GM19240 (cell line): ENCODE measurements at regions not wholly inside any gene's neighbourhood (a gene's known extent, or its start where the extent isn't known, plus 50 kb on each side); places are given as distances from the start of the nearest gene placed in this dataset.

Source experiments
- DNase-seq: peaks from one replicate; pipeline ENCODE4 v3.0.0; 2011; ENCODE audit warnings: low spot score; ENCODE audit not compliant: insufficient read length

DNA sequence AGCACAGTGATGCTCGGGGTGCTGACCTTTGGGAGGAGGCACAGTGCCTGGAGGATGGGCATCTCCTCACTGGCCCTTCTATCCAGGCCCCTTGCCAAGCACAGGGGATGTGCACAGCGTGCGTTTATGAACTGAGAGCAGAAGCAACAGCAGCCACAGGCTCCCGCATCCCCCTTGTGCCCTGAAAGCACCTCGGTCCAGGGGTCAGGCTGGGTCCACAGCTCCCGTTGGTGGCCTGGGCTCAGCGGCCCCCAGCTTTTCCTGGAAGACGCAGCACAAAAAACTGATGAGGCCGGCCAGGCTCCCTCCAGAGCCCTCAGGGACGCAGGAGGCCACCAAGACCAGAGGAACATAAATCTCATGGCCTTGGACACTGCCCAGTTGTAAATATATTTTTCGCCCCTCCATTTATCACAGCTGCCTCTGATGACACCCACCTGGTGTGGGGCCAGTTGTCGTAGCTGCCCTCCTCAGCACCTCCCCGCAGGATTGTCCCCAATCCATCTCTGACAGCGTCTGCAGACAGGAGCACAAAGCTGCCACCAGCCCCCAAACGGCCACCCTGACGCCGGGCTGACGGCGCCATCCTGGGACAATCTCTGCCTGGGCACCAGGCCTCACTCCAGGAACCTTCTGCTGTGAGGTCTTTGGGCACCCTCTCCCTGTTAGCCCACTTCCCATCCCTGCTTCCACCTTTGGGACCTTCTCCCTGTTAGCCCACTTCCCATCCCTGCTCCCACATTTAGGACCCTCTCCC, 203.1 kb downstream of the BRD1 start:
- no peak for DNase-seq

DNA sequence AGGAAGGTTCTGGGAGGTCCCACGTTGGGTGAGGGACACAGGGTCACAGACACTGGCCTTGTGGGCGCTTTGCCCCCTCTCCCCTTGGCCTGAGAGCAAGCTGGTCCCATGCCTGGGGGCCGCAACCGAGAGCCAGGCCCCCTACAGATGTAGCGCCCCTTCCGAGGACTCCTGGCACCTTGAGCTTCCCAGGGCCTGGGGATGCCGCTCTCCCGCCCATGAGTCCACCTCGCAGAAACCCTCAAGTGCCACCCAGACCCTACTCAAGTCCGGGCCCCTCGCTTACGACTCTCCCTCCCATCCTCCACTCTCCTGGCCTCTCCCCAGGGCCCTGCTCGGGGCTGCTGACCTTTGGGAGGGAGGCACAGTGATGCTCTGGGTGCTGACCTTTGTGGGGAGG, 204.0 kb downstream of the BRD1 start:
- no peak for DNase-seq

GRCh38 chr22:49623176-49623575, 204.5 kb downstream of the BRD1 start:
- no peak for DNase-seq

GRCh38 chr22:49622241-49623105, 205.2 kb downstream of the BRD1 start:
- DNase-seq, result no peak

DNA sequence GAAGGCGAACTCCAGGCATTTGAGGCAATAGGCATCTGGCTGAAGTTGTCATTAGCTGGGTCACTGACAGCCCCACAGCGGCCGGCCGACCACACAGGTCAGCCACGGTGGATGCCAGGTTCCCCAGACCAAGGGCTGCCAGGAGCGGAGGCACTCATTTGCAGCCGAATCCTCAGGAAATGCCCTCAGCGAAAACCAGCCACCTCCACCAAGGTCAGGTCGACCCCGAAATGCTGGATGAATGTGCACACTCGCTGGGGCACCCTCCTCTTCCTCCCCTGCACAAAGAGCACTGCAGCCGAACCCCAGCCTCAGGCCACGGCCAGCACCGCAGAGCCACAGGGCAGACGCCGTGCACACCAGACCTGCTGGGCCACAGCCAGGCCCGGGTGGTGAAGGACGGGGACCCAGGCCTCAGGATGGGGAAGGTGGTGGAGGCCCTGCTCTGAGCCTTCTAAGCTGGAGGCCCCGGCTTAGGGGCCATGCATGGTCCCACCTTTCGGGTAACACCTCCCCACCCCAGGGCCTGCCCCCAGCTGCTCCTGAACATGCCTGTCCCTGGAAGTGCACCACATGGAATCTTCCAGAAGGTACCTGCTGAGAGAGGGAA, 206.0 kb downstream of the BRD1 start:
- DNase-seq, result no peak

- no peak for DNase-seq
Measured at GRCh38 chr22:49620666-49621065, 207.0 kb downstream of the BRD1 start.

GRCh38 chr22:49620003-49620556, 207.6 kb downstream of the BRD1 start:
- DNase-seq, result no peak

DNA sequence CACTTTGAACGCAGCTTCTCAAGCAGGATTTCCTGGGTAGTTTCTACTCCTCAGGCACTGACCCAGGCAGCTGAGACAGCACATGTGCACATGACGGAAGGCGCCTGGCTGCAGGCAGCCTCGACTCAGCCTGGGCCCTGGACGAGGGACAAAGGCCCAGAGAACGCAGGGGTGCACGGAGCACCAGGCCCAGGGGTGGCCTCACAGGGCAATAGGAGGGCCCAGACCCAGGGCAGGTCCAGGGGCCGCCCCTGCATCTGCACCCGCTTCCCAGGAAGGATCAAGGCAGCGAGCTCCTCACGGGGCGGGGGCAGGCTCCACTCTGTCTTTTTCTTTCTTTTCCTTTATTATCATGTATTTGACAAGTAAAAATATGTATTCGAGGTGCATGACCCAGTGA, 208.4 kb downstream of the BRD1 start:
- no peak for DNase-seq

- no peak for DNase-seq
Measured at GRCh38 chr22:49618677-49618953, 209.1 kb downstream of the BRD1 start.

- DNase-seq, result no peak
Measured at GRCh38 chr22:49617866-49618676, 209.6 kb downstream of the BRD1 start.

- no peak for DNase-seq
Measured at GRCh38 chr22:49617264-49617663, 210.4 kb downstream of the BRD1 start.

DNA sequence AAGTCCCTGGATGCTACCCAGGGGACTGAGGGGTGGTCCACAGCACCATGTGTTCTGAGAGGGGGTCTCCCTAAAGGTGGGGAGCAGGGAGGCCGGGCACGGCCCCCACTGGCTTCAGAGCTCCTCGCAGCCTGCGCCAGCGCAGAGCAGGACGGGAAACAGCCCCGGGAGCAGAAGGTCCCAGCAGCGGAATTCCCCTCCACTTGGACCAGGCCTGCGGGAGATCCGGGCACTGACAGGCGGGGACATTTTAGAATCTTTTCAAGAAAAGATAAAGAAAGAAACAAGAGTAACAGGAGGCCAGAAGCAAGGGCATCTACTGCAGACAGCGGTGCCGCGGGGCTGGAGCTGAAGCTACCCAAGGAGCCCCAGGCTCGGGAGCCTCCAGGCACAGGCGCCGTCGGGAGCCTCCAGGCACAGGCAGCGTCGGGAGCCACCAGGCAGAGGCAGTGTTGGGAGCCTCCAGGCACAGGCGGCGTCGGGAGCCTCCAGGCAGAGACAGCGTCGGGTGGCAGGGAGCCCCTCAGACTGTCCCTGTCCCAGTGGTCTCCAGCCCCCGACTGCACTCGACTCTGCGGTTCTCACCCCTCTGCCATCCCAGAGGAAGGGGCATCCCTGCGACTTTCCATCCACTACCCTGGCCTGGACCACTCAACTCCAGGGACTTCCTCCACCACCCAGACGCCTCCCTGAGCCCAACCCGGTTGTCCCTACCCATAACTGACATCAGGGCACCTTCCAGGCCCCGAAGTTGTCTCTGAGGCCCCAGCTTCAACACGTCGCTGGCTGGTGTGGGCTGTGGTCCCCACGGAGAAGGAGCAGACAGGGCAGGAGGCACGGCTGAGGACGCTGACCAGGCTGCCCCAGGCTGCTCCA, 211.1 kb downstream of the BRD1 start:
- DNase-seq, result no peak

- DNase-seq, result no peak
Measured at GRCh38 chr22:49614966-49615965, 212.4 kb downstream of the BRD1 start.

GRCh38 chr22:49613511-49614270, 214.0 kb downstream of the BRD1 start:
- DNase-seq, result no peak

DNA sequence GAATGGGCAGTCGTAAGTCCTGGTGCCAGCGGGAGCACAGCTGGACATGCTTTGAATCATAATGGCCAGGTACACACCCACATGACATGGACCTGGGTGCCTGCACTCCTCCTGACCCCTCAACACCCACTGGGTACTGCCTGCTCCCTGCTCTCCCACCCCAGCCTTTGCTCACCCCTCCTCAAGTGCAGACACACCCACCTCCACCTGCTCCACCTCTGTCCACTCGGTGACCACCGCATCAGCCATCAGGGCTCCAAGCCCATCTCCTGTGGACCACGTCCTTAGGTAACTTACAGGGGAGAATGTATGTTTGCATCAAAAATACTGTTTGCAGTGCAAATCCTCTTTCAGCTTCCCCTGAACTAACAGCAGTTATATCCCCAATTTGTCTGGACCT, 214.6 kb downstream of the BRD1 start:
- no peak for DNase-seq

- DNase-seq, result no peak
Measured at GRCh38 chr22:49609207-49609876, 218.3 kb downstream of the BRD1 start.

DNA sequence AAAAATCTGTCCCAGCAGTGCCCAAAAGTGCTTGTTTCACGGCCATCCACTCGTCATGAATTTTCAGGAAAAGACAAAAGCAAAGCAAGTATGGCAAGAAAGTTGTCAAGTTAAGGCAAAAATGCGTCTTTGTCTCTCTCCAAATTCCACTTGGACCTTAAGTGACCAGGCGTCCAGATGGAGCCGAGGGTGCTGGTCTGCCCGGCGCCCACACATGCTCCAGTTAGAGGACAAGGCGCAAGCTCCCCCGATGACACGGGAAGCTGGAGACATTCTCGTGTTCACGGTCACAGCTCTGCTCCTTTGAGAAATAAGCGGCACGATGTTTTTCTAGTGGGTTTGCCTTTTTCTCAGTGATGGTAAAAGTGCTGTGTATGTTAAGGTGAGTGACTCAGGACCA, 219.0 kb downstream of the BRD1 start:
- DNase-seq, result no peak

- DNase-seq, result no peak
Measured at GRCh38 chr22:49608228-49608627, 219.4 kb downstream of the BRD1 start.
